Caco-2 (cell line): ENCODE measurements at regions not wholly inside any gene's neighbourhood (a gene's known extent, or its start where the extent isn't known, plus 50 kb on each side); places are given as distances from the start of the nearest gene placed in this dataset.

Experiments used
- BruUV-seq: library from RNA; stranded (reverse); fragments of 400-500 nt; replicated peaks from 2 replicates; lab custom pipeline; 2021; lab: Mats Ljungman, UMichigan
- CTCF ChIA-PET: fragments of 300-600 bp; sonication (Branson Sonifier 250); formaldehyde crosslinking; loops from one replicate; lab custom pipeline; 2022; ENCODE audit warnings: antibody characterized with exemption; lab: Charles Lee
- POLR2A ChIA-PET: fragments of 300-600 bp; sonication (Branson Sonifier 250); formaldehyde crosslinking; loops from one replicate; lab custom pipeline; 2022; ENCODE audit warnings: antibody characterized with exemption; lab: Charles Lee
- DNase-seq, 2 experiments: peaks; one replicate each; pipeline versions ENCODE4 v3.0.0 to v3.0.0-alpha.2; 2020 to 2022
- H3K27me3 ChIP-seq: replicated peaks from 2 replicates; pipeline ENCODE4 v1.6.0; 2011; ENCODE audit warnings: low read length; ENCODE audit not compliant: control insufficient read depth, insufficient read depth
- H3K36me3 ChIP-seq: 2 replicates; pipeline ENCODE4 v1.5.1; 2011; ENCODE audit warnings: low read length; ENCODE audit not compliant: control insufficient read depth, insufficient read depth
- H3K4me1 ChIP-seq: fragments of 250-450 bp; sonication (Bioruptor Pico); 2 replicates; pipeline ENCODE4 v1.5.1; 2020; ENCODE audit warnings: mild to moderate bottlenecking
- H3K4me3 ChIP-seq: 2 replicates; pipeline ENCODE4 v1.5.1; 2011; ENCODE audit warnings: low read depth, mild to moderate bottlenecking, control low read depth, low read length
- H3K9me3 ChIP-seq: fragments of 250-450 bp; sonication (Bioruptor Pico); 2 replicates; pipeline ENCODE4 v1.5.1; 2020; ENCODE audit warnings: mild to moderate bottlenecking, moderate library complexity
- H3K27ac Mint-ChIP-seq: one replicate; pipeline ENCODE4 v1.8.0; 2022; ENCODE audit warnings: mixed read lengths; ENCODE audit not compliant: unreplicated experiment
- H3K27me3 Mint-ChIP-seq: one replicate; pipeline ENCODE4 v1.8.0; 2022; ENCODE audit warnings: mixed read lengths; ENCODE audit not compliant: insufficient read depth, unreplicated experiment
- H3K36me3 Mint-ChIP-seq: one replicate; pipeline ENCODE4 v1.8.0; 2022; ENCODE audit warnings: mild to moderate bottlenecking, mixed read lengths; ENCODE audit not compliant: insufficient read depth, unreplicated experiment
- H3K4me1 Mint-ChIP-seq: one replicate; pipeline ENCODE4 v1.8.0; 2022; ENCODE audit warnings: low read depth, mixed read lengths; ENCODE audit not compliant: unreplicated experiment
- H3K4me3 Mint-ChIP-seq: one replicate; pipeline ENCODE4 v1.8.0; 2022; ENCODE audit warnings: mild to moderate bottlenecking, moderate library complexity, mixed read lengths; ENCODE audit not compliant: unreplicated experiment
- H3K9me3 Mint-ChIP-seq: one replicate; pipeline ENCODE4 v1.8.0; 2022; ENCODE audit warnings: mixed read lengths; ENCODE audit not compliant: unreplicated experiment
- intact Hi-C: fragments of 100-400 bp; cut with micrococcal nuclease; formaldehyde crosslinking; loops from one replicate; pipeline ENCODE4 v1.10.0; 2022; ENCODE audit not compliant: unreplicated experiment
- TF ChIP-seq, protein P1 (sequence below), 2 experiments: fragments of 200-600 bp in 1 of 2; IDR thresholded peaks; 1 replicate in 1 of 2; 2 replicates in 1 of 2; pipeline versions ENCODE4 v1.5.1 to v1.8.0; 2011 to 2022; ENCODE audit warnings: antibody characterized with exemption in 1 of 2, control low read depth in 1 of 2, inconsistent platforms in 1 of 2, low read depth in 1 of 2, low read length in 1 of 2, mild to moderate bottlenecking in 1 of 2, moderate library complexity in 1 of 2; ENCODE audit not compliant: insufficient read depth in 1 of 2, severe bottlenecking in 1 of 2, unreplicated experiment in 1 of 2

GRCh38 chr5:166436872-166437271 lies 1854.6 kb upstream of the WWC1 start:
- H3K27me3 Mint-ChIP-seq: peaks cover 3% of the 10 kb centered on the region
- no peak overlapping the region for H3K27ac Mint-ChIP-seq
- no TSS peak for BruUV-seq
- H3K9me3 ChIP-seq: no peaks in the 10 kb centered on the region
- no peaks in the 10 kb centered on the region for H3K36me3 Mint-ChIP-seq
- no peak overlapping the region for H3K4me3 Mint-ChIP-seq
- no peak for DNase-seq
- no peaks in the 10 kb centered on the region for H3K9me3 Mint-ChIP-seq
- CTCF ChIA-PET: no interaction called here
- no peaks in the 10 kb centered on the region for H3K4me1 Mint-ChIP-seq
- intact Hi-C loops: no loop called here
- H3K4me3 ChIP-seq: no peak overlapping the region
- H3K27me3 ChIP-seq: no peaks in the 10 kb centered on the region
- H3K36me3 ChIP-seq: no peaks in the 10 kb centered on the region; the same call in 1 of the 2 replicates
- H3K4me1 ChIP-seq: no peaks in the 10 kb centered on the region
- TF ChIP-seq, protein P1, sequence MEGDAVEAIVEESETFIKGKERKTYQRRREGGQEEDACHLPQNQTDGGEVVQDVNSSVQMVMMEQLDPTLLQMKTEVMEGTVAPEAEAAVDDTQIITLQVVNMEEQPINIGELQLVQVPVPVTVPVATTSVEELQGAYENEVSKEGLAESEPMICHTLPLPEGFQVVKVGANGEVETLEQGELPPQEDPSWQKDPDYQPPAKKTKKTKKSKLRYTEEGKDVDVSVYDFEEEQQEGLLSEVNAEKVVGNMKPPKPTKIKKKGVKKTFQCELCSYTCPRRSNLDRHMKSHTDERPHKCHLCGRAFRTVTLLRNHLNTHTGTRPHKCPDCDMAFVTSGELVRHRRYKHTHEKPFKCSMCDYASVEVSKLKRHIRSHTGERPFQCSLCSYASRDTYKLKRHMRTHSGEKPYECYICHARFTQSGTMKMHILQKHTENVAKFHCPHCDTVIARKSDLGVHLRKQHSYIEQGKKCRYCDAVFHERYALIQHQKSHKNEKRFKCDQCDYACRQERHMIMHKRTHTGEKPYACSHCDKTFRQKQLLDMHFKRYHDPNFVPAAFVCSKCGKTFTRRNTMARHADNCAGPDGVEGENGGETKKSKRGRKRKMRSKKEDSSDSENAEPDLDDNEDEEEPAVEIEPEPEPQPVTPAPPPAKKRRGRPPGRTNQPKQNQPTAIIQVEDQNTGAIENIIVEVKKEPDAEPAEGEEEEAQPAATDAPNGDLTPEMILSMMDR (IDR thresholded peaks at IDR 0.05; ENCODE audit: insufficient read depth in 1 of 2, low read depth in 1 of 2, low read length in 1 of 2, severe bottlenecking in 1 of 2, unreplicated experiment in 1 of 2): no peak
- POLR2A ChIA-PET: no interaction called here

GRCh38 chr5:166486348-166486747 lies 1805.1 kb upstream of the WWC1 start:
- POLR2A ChIA-PET: no interaction called here
- no peaks in the 10 kb centered on the region for H3K9me3 Mint-ChIP-seq
- no peaks in the 10 kb centered on the region for H3K9me3 ChIP-seq
- BruUV-seq: no TSS peak
- H3K4me1 ChIP-seq: no peaks in the 10 kb centered on the region
- intact Hi-C loops: no loop called here
- no peak overlapping the region for H3K4me3 Mint-ChIP-seq
- no peak for DNase-seq
- no peaks in the 10 kb centered on the region for H3K36me3 Mint-ChIP-seq
- H3K27me3 ChIP-seq: no peaks in the 10 kb centered on the region
- no peaks in the 10 kb centered on the region for H3K4me1 Mint-ChIP-seq
- CTCF ChIA-PET: no interaction called here
- TF ChIP-seq, protein P1 (IDR thresholded peaks at IDR 0.05; ENCODE audit: insufficient read depth in 1 of 2, low read depth in 1 of 2, low read length in 1 of 2, severe bottlenecking in 1 of 2, unreplicated experiment in 1 of 2): no peak
- H3K27ac Mint-ChIP-seq: no peak overlapping the region
- no peak overlapping the region for H3K4me3 ChIP-seq
- no peaks in the 10 kb centered on the region for H3K36me3 ChIP-seq
- no peaks in the 10 kb centered on the region for H3K27me3 Mint-ChIP-seq

DNA sequence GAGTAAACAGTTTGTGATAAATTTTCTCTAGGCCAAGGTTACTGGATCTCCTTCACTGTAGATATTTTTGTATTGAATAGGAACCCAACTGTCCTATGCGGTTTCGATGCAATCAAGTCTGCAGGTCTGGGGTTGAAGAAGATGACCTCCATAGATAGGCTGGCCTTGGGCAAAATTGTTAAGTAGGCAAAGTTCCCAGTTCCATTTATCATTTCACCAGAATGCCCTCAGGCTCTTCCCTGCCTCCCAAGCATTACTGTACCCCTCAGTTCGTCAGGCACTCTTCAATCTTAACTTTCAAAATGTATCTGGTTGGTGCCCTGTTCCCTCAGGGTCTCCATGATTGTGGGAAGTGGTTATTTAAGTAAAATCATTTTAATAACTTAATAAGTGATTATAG lies 1802.9 kb upstream of the WWC1 start:
- Mint-ChIP-seq H3K9me3 (no peaks in the 10 kb centered on the region), H3K27ac (no peak overlapping the region), H3K36me3 (no peaks in the 10 kb centered on the region), H3K4me3 (no peak overlapping the region), H3K27me3 (no peaks in the 10 kb centered on the region), H3K4me1 (no peaks in the 10 kb centered on the region)
- H3K9me3 ChIP-seq: no peaks in the 10 kb centered on the region
- TF ChIP-seq, protein P1 (IDR thresholded peaks at IDR 0.05; ENCODE audit: insufficient read depth in 1 of 2, low read depth in 1 of 2, low read length in 1 of 2, severe bottlenecking in 1 of 2, unreplicated experiment in 1 of 2): no peak
- H3K27me3 ChIP-seq: no peaks in the 10 kb centered on the region
- ChIA-PET CTCF (no interaction called here), POLR2A (no interaction called here)
- H3K4me3 ChIP-seq: no peak overlapping the region
- intact Hi-C loops: no loop called here
- BruUV-seq: no TSS peak
- H3K4me1 ChIP-seq: no peaks in the 10 kb centered on the region
- no peak for DNase-seq
- no peaks in the 10 kb centered on the region for H3K36me3 ChIP-seq
